GM12875 (cell line): ENCODE measurements at regions not wholly inside any gene's neighbourhood (a gene's known extent, or its start where the extent isn't known, plus 50 kb on each side); places are given as distances from the start of the nearest gene placed in this dataset.

Experiments
- H3K4me3 ChIP-seq: one replicate; pipeline ENCODE4 v1.5.1; 2011; ENCODE audit warnings: low read depth, low read length, control low read depth
- TF ChIP-seq, protein P1 (sequence below): IDR thresholded peaks from 2 replicates; pipeline ENCODE4 v1.5.1; 2011; ENCODE audit warnings: low read depth, mild to moderate bottlenecking, control low read depth, inconsistent platforms, low read length, moderate library complexity, borderline replicate concordance; ENCODE audit not compliant: insufficient read depth

DNA sequence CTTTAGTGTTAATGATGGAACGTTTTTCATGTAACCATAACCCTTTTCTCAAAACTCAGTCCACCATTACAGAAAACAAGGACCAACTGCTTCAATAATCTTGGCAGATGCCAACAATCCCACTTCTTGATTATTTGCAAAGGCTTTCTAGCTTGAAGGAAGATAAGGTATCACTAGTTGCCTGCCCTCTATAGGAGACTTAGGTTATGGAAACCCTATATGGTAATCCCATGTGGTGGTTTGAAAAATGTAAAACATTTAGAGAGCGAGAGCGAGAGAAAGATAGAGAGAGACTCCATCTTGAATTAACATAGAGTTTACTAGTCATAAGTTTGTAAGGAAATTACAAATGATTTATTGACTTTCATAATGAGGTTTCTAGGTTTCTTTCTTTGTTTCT lies 1627.5 kb upstream of the TENM3 start:
- H3K4me3 ChIP-seq, result no peak overlapping the region
- TF ChIP-seq, protein P1, sequence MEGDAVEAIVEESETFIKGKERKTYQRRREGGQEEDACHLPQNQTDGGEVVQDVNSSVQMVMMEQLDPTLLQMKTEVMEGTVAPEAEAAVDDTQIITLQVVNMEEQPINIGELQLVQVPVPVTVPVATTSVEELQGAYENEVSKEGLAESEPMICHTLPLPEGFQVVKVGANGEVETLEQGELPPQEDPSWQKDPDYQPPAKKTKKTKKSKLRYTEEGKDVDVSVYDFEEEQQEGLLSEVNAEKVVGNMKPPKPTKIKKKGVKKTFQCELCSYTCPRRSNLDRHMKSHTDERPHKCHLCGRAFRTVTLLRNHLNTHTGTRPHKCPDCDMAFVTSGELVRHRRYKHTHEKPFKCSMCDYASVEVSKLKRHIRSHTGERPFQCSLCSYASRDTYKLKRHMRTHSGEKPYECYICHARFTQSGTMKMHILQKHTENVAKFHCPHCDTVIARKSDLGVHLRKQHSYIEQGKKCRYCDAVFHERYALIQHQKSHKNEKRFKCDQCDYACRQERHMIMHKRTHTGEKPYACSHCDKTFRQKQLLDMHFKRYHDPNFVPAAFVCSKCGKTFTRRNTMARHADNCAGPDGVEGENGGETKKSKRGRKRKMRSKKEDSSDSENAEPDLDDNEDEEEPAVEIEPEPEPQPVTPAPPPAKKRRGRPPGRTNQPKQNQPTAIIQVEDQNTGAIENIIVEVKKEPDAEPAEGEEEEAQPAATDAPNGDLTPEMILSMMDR, result no peak

DNA sequence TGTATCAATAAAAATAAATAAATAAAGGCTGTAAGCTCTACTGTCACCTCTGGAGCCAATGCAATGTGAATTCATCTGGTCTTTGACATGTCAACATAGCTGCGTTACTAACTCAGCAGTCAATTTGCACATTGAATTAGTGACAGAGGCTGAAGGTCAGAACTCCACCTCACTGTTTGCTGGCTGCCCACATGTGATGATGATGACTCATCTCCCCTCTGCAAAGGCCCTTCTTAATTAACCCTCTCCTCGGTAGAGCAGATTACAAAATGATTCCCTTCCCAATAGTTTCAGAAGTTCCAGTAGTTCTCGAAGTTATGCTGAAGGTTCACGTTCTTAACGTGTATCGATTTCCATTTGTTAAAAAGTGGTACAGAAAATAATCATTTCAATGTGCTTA lies 1626.0 kb upstream of the TENM3 start:
- TF ChIP-seq, protein P1, result no peak
- no peak overlapping the region for H3K4me3 ChIP-seq

DNA sequence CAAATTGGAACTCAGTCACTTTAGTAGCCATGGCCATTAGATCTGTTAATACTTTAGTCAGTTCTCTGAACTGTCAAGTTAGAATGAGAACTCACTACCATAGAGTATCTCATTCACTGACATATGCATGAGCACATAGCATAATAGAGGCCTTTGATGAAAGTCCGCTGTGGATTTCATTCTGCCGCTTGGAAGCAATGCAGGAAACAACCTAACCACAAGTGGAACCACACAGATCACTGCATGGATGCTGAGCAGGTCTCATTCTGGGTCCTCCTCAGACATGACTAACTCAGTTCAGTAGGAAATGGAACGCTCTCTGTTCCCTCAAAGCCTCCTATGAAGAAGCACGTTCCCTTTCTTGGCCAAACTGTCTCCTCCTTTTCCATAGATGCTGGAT lies 1624.8 kb upstream of the TENM3 start:
- TF ChIP-seq, protein P1, result no peak
- no peak overlapping the region for H3K4me3 ChIP-seq

DNA sequence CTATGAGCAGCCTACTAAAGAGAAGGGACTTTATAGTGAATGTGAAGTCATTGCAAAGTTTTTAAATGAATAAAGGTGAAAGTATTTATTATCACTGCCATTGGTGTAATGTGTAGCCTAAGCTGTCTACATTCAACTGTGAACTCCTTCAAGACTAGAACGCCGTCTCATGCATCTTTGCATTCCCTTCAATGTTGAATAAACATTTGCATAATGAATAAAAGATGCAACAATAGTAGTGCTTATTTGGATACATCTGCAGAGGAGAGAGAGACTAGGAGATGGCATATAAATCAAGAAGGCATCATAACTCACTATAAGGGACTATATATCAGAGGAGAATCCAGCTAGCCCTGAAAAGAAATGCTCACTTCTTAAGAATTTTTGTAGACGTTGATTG lies 1623.8 kb upstream of the TENM3 start:
- H3K4me3 ChIP-seq, result no peak overlapping the region
- TF ChIP-seq, protein P1, result no peak

DNA sequence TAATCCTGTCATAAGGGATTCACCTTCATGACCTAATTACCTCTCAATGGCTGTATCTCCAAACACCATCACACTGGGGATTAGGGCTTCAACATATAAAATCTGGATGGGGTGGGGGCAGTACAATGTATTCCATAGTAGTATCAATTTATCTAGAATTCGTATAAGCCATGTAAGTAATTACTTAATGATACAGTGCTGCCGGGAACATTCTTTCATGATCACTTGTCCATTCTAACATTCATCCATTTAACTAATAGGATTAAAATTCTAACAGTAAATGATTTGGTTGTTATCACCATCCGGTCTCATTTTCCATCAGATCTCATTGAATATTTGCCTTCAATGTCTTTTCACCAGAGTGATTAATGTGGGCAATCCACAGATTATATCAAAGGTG lies 1620.9 kb upstream of the TENM3 start:
- TF ChIP-seq, protein P1, result no peak

DNA sequence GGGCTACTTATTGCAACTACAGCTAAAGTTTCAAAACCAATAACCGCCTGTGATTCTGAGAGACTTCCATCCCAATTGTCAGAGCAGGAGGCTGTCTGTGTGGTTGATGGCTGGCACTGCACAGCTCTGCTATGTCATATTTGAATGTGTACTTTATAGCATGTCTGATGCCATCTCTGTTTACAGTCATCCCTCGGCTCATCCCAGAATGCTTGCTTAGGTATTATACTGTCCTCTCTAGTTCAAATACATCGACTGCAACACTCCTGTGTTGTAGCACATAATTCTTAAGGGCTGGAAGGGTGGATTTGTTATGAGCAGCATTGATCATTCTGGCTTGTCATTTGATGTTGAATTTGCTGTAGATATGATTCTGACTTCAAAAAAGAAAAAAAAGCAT lies 1617.5 kb upstream of the TENM3 start:
- H3K4me3 ChIP-seq, result no peak overlapping the region
- TF ChIP-seq, protein P1, result no peak

More for the DNA sequence above, 1620.9 kb upstream of the TENM3 start:
- H3K4me3 ChIP-seq, result no peak overlapping the region

DNA sequence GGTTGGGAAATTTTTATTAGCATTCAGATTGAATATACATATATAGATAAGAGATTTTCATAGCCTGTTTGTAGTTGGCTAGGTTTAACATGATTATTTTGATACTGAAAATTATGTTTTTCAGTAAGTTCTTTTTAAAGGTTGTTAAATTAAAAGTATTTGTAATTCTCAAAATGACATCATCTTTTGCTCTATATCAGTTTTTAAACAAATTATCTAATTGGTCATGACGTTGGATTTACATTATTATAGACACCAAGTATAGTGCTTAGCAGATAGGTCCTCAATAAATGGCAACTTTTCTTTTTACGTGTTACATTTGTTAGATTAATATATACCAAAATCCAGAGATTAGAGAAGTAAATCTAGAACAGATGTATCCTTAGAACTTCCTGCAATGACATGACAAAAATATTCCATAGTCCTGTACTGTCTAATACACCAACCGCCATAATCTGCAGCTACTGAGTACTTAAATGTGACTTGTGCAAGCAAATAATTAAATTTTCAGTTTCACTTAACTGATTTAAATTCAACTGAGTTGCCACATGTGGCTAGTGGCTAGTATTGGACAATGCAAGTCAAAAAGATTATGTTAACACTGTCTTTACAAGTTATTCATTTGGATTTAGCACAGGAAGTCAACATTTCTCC lies 1613.1 kb upstream of the TENM3 start:
- H3K4me3 ChIP-seq, result no peak overlapping the region
- TF ChIP-seq, protein P1, result no peak
